ENCODE measurements at regions not wholly inside any gene's neighbourhood (a gene's known extent, or its start where the extent isn't known, plus 50 kb on each side); places are given as distances from the start of the nearest gene placed in this dataset.

- H2AK5ac ChIP-seq (ENCODE audit: low read depth, low read length) = no peak overlapping the region
- no peak overlapping the region for H3K14ac ChIP-seq (replicated peaks; ENCODE audit: low read depth, low read length)
- in situ Hi-C loops (cut with MboI; ENCODE audit: low sequenced_read_pairs) (no loop called here), intact Hi-C loops (cut with micrococcal nuclease) (no loop called here), dilution Hi-C loops (cut with HindIII; ENCODE audit: low sequenced_read_pairs, unreplicated experiment) (no loop called here)
- no peak overlapping the region for H3K27ac ChIP-seq (ENCODE audit: insufficient read depth, low read length)
- H2AFZ ChIP-seq (replicated peaks; ENCODE audit: low read length, poor library complexity) = no peak overlapping the region
- no peak overlapping the region for H2BK120ac ChIP-seq (ENCODE audit: low read depth, low read length)
- H4K20me1 ChIP-seq (ENCODE audit: insufficient read depth, low read length) = no peaks in the 10 kb centered on the region
- no peaks in the 10 kb centered on the region for H3K36me3 ChIP-seq (ENCODE audit: control insufficient read depth, insufficient read depth, low read length)
- no peak overlapping the region for H3K9ac ChIP-seq (ENCODE audit: low read depth, low read length)
- no peak overlapping the region for H4K8ac ChIP-seq (ENCODE audit: low read depth in 2 of 2, low read length in 2 of 2)
- no peaks in the 10 kb centered on the region for H3K9me3 ChIP-seq (ENCODE audit: control insufficient read depth, insufficient read depth, low read length)
- no peaks in the 10 kb centered on the region for H3K27me3 ChIP-seq (ENCODE audit: control insufficient read depth, insufficient read depth, low read length)
- TF ChIP-seq ELK1 (IDR thresholded peaks at IDR 0.05; ENCODE audit: borderline replicate concordance, low read depth, low read length) (no peak), CTCF (conservative IDR thresholded peaks at IDR 0.05; ENCODE audit: low read depth, low read length) (peak; percentile 27; the same call in 1 of the 2 replicates)
- H3K79me1 ChIP-seq (ENCODE audit: low read depth in 1 of 2, low read length in 2 of 2) = no peaks in the 10 kb centered on the region
- ChIA-PET CTCF (interaction anchor here (1.7 kb wide), 1 partner anchor 10 kb away, joined by 5 read pairs; no protein-coding TSS in a partner anchor), POLR2A (ENCODE audit: unreplicated experiment) (no interaction called here)
- no peak overlapping the region for H2BK20ac ChIP-seq (ENCODE audit: low read depth, low read length)
- no peak overlapping the region for H3K4me2 ChIP-seq (ENCODE audit: low read depth, low read length)
- H3K4ac ChIP-seq (ENCODE audit: low read depth, low read length) = no peak overlapping the region
- no TSS peak for BruUV-seq (replicated peaks)
- no peak overlapping the region for H4K5ac ChIP-seq (ENCODE audit: low read depth, low read length)
- no peaks in the 10 kb centered on the region for H3K9me1 ChIP-seq (ENCODE audit: insufficient read depth, low read length)
- ATAC-seq (ENCODE audit: low read depth) (no peak), DNase-seq (peak; percentile 6)
- H3K18ac ChIP-seq (ENCODE audit: low read depth, low read length) = no peak overlapping the region
- H3K4me3 ChIP-seq (ENCODE audit: insufficient read depth, low read depth, low read length) = no peak overlapping the region
- no peak overlapping the region for H2BK15ac ChIP-seq (ENCODE audit: low read depth, low read length)
- H3K56ac ChIP-seq (ENCODE audit: extremely low read depth, insufficient read depth, low read length) = no peak overlapping the region
- no peak overlapping the region for H3K23ac ChIP-seq (ENCODE audit: low read depth, low read length)
- H3K4me1 ChIP-seq (ENCODE audit: control insufficient read depth, insufficient read depth, low read length) = peaks cover 2% of the 10 kb centered on the region; the same call in 1 of the 2 replicates
- H2BK5ac ChIP-seq (ENCODE audit: low read depth, low read length, poor library complexity, severe bottlenecking) = no peak overlapping the region
- H4K91ac ChIP-seq (ENCODE audit: insufficient read depth, low read depth, low read length) = no peak overlapping the region
- no peak overlapping the region for H2AK9ac ChIP-seq (replicated peaks; ENCODE audit: low read depth, low read length, poor library complexity)
Observed at GRCh38 chr3:168544097-168544957, 448.6 kb upstream of the GOLIM4 start.
